LNCaP clone FGC (cell line): ENCODE measurements at regions not wholly inside any gene's neighbourhood (a gene's known extent, or its start where the extent isn't known, plus 50 kb on each side); places are given as distances from the start of the nearest gene placed in this dataset.
"Not testable (repeated sequence)": the region's sequence is repeated elsewhere in the genome, so short reads cannot be mapped to it uniquely, and the experiment has no call there.

Source experiments
- DNase-seq: peaks from one replicate; pipeline ENCODE4 v3.0.0-alpha.2; 2011; ENCODE audit warnings: low read depth
- H3K4me3 ChIP-seq: 2 replicates; pipeline ENCODE4 v1.5.1; 2011; ENCODE audit warnings: mild to moderate bottlenecking, low read depth, low read length, control low read depth
- TF ChIP-seq, protein P1 (sequence below): IDR thresholded peaks from 2 replicates; pipeline ENCODE4 v1.5.1; 2012; ENCODE audit warnings: mild to moderate bottlenecking; ENCODE audit not compliant: control insufficient read depth, insufficient read depth; ENCODE audit errors: extremely low read depth

DNA sequence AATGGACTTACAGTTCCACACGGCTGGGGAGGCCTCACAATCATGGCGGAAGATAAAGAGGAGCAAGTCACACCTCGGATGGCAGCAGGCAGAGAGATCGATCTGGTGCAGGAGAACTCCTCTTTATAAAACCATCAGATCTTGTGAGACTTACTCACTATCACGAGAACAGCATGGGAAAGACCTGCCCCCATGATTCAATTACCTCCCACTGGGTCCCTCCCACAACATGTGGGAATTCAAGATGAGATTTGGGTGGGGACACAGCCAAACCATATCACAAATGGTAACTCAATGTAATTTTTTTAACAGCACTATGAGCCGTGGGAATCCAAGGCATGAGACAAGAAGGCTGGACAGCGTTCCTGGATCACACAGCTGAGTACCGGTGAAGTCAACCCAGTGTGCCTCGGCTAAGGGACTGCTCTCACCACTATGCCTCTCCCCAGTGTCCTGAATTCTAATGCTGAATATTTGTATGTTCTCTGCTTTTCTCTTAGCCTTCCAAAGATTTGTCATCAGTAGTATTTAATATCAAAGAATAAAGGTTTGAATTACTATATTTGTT is 84.3 kb downstream of the IRS2 start:
- not testable (repeated sequence) for DNase-seq, H3K4me3 ChIP-seq

DNA sequence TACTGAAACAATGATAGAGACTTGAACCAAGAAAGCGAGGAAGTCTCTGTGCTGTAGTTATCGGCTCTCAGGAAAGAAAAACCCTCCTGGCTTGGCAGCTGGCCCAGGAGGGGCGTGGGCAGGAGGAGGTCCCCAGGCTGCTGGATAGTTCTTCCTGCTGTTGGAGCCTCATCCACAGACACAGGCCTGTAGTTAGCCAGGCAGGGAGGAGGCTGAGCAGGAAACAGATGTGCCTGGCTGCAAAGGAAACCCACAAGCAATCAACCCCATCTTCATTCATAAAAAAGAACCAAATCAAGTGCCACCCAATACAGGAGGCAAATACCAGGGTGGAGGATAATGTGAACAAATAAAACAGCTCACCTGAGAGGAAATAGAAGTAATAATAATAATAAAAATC is 86.2 kb downstream of the IRS2 start:
- no peak overlapping the region for H3K4me3 ChIP-seq
- no peak for DNase-seq
- TF ChIP-seq, protein P1, sequence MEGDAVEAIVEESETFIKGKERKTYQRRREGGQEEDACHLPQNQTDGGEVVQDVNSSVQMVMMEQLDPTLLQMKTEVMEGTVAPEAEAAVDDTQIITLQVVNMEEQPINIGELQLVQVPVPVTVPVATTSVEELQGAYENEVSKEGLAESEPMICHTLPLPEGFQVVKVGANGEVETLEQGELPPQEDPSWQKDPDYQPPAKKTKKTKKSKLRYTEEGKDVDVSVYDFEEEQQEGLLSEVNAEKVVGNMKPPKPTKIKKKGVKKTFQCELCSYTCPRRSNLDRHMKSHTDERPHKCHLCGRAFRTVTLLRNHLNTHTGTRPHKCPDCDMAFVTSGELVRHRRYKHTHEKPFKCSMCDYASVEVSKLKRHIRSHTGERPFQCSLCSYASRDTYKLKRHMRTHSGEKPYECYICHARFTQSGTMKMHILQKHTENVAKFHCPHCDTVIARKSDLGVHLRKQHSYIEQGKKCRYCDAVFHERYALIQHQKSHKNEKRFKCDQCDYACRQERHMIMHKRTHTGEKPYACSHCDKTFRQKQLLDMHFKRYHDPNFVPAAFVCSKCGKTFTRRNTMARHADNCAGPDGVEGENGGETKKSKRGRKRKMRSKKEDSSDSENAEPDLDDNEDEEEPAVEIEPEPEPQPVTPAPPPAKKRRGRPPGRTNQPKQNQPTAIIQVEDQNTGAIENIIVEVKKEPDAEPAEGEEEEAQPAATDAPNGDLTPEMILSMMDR: no peak

DNA sequence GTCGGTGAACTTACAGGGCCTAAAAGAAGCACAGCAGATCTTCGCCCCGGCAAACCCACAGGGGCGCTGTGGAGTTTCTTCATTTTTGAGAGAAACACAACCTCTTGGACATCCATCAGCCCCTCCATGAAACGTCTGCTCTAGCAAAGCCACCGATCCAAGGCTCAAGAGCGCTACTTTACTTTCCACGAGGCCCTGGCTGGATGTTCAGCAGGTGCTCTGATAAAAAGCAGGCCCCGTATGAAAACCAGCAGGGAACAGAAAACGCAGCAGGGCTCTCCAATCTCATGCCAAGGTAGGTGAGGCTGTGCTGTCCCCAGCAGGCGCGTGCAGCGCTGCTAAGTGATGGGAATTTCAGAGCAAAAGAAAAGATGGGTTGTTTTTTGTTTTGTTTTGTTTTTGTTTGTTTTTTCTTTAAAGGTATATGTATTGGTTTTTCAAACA is 86.7 kb downstream of the IRS2 start:
- DNase-seq: no peak
- no peak overlapping the region for H3K4me3 ChIP-seq
- TF ChIP-seq, protein P1: no peak

GRCh38 chr13:109698779-109699178 is 87.6 kb downstream of the IRS2 start:
- DNase-seq: no peak
- TF ChIP-seq, protein P1: no peak
- no peak overlapping the region for H3K4me3 ChIP-seq

DNA sequence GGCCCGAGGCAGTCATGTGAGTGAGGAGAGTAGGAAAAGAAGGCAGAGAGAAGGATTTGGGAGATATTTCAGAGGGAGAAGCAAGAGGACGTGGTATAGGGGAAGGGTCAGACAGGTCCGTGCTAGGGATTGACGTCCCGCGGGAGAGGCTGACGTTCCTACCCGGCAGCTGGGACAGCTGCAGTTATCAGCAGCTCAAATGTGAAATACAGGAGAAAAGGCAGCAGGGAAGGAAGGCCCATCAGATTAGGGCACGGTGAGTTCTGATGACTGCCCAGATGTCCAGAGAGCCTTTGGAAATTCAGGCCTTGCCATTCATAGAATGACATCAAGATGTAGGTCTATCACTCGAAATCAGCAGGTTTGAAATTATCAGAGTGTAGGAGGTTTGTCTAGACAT is 88.4 kb downstream of the IRS2 start:
- TF ChIP-seq, protein P1: no peak

DNA sequence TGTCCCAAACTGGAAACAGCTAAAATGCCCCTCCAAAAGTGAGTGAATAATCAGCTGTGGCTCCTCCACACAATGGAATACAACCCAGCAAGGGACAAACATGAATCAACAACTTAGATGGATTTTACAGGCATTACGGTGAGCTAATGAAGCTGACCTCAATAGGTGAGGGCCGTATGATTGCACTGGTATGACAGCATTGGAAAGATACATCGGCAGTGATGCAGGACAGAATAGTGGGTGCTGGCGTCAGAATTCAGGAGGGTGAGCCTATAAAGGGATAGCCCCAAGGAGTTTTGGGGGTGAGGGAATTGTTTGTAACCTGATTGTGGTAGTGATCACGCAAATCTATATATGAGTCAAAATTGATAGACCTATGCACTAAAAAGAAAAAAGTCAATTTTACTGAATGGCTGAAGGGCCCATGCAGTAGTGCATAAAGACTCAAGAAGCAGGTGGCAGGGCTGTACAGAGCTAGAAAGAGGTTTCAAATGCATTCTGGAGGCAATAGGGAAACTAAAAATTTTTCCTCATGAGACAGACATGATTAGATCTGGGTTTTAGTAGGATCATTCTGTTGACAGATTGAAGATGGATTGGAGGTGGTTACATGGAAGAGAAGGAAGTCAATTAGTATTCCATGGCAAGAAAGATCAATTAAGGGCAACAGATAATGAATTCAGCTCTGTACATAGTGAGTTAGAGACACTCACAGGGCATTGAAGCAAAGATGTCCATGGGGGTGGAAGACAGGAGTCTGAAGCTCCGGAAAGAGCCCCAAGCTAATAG is 90.8 kb downstream of the IRS2 start:
- DNase-seq: no peak
- H3K4me3 ChIP-seq: no peak overlapping the region
- TF ChIP-seq, protein P1: no peak

More for the DNA sequence above, 88.4 kb downstream of the IRS2 start:
- no peak overlapping the region for H3K4me3 ChIP-seq
- no peak for DNase-seq

- no peak for DNase-seq
- no peak overlapping the region for H3K4me3 ChIP-seq
Observed at GRCh38 chr13:109694972-109695371, 91.4 kb downstream of the IRS2 start.

More at GRCh38 chr13:109694972-109695371, 91.4 kb downstream of the IRS2 start:
- TF ChIP-seq, protein P1: no peak
